Neural crest cell (in vitro differentiated cells): ENCODE measurements at regions not wholly inside any gene's neighbourhood (a gene's known extent, or its start where the extent isn't known, plus 50 kb on each side); places are given as distances from the start of the nearest gene placed in this dataset.

ENCODE experiments used
- DNase-seq: peaks from one replicate; pipeline ENCODE4 v3.0.0; 2021; ENCODE audit warnings: low read depth, mixed read lengths, low spot score
- H3K27ac Mint-ChIP-seq: one replicate; pipeline ENCODE4 v1.8.0; 2021; ENCODE audit warnings: mild to moderate bottlenecking, mixed read lengths; ENCODE audit not compliant: unreplicated experiment
- H3K27me3 Mint-ChIP-seq: 2 replicates; pipeline ENCODE4 v1.8.0; 2021; ENCODE audit warnings: low read depth, mild to moderate bottlenecking, mixed read lengths
- H3K36me3 Mint-ChIP-seq: 2 replicates; pipeline ENCODE4 v1.8.0; 2021; ENCODE audit warnings: low read depth, mild to moderate bottlenecking, mixed read lengths
- H3K4me1 Mint-ChIP-seq: 2 replicates; pipeline ENCODE4 v1.8.0; 2021; ENCODE audit warnings: mixed read lengths
- H3K4me3 Mint-ChIP-seq: one replicate; pipeline ENCODE4 v1.8.0; 2021; ENCODE audit warnings: mild to moderate bottlenecking, mixed read lengths
- H3K9me3 Mint-ChIP-seq: 2 replicates; pipeline ENCODE4 v1.8.0; 2021; ENCODE audit warnings: mixed read lengths
- CTCF ChIP-seq: fragments of 200-600 bp; sonication (generic); conservative IDR thresholded peaks from 2 replicates; pipeline ENCODE4 v1.5.0; 2021; ENCODE audit warnings: antibody characterized with exemption, mild to moderate bottlenecking

- no peaks in the 10 kb centered on the region for H3K9me3 Mint-ChIP-seq
- no peaks in the 10 kb centered on the region for H3K36me3 Mint-ChIP-seq
- peaks cover 4% of the 10 kb centered on the region for H3K4me1 Mint-ChIP-seq
- TF ChIP-seq CTCF: no peak
- no peaks in the 10 kb centered on the region for H3K27me3 Mint-ChIP-seq
- no peak overlapping the region for H3K4me3 Mint-ChIP-seq
- no peak overlapping the region for H3K27ac Mint-ChIP-seq
- DNase-seq: no peak
Observed at GRCh38 chr15:36371509-36371908, 207.9 kb upstream of the CDIN1 start.

GRCh38 chr15:36372968-36373367 lies 206.5 kb upstream of the CDIN1 start:
- no peak for TF ChIP-seq CTCF
- H3K4me3 Mint-ChIP-seq: no peak overlapping the region
- peaks cover 4% of the 10 kb centered on the region for H3K4me1 Mint-ChIP-seq
- no peak overlapping the region for H3K27ac Mint-ChIP-seq
- peaks cover 2% of the 10 kb centered on the region for H3K9me3 Mint-ChIP-seq
- no peak for DNase-seq
- no peaks in the 10 kb centered on the region for H3K27me3 Mint-ChIP-seq
- H3K36me3 Mint-ChIP-seq: no peaks in the 10 kb centered on the region

DNA sequence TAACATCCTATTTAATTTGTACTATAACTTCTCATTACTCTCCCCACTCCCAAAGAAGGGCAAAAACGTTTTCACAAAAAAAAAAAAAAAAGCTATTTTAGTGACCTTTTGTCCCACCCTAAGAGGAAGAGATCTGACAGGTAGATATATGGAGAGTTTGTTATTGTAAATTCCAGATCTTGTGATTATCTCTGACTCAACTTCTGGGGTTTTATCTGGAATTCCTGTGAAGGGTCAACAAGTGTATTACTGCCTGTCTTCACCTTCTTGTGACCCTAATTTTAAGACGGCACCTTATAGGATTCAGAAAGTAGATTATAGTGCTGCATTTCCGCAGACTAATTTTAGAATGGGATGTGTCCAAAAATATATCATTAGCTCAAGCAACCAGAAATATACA lies 205.9 kb upstream of the CDIN1 start:
- no peaks in the 10 kb centered on the region for H3K36me3 Mint-ChIP-seq
- no peak overlapping the region for H3K27ac Mint-ChIP-seq
- no peak for DNase-seq
- no peak overlapping the region for H3K4me3 Mint-ChIP-seq
- H3K27me3 Mint-ChIP-seq: no peaks in the 10 kb centered on the region
- peaks cover 4% of the 10 kb centered on the region for H3K4me1 Mint-ChIP-seq
- no peak for TF ChIP-seq CTCF
- H3K9me3 Mint-ChIP-seq: peaks cover 2% of the 10 kb centered on the region

- no peak overlapping the region for H3K4me3 Mint-ChIP-seq
- no peaks in the 10 kb centered on the region for H3K36me3 Mint-ChIP-seq
- H3K27me3 Mint-ChIP-seq: no peaks in the 10 kb centered on the region
- DNase-seq: no peak
- H3K27ac Mint-ChIP-seq: no peak overlapping the region
- no peaks in the 10 kb centered on the region for H3K9me3 Mint-ChIP-seq
- TF ChIP-seq CTCF: no peak
- no peaks in the 10 kb centered on the region for H3K4me1 Mint-ChIP-seq
Observed at GRCh38 chr15:36389107-36389506, 190.3 kb upstream of the CDIN1 start.

- Mint-ChIP-seq H3K4me3 (no peak overlapping the region), H3K27ac (no peak overlapping the region)
- no peak for DNase-seq
Observed at GRCh38 chr15:36390491-36390890, 188.9 kb upstream of the CDIN1 start.

More at GRCh38 chr15:36390491-36390890, 188.9 kb upstream of the CDIN1 start:
- Mint-ChIP-seq H3K9me3 (no peaks in the 10 kb centered on the region), H3K36me3 (no peaks in the 10 kb centered on the region), H3K4me1 (no peaks in the 10 kb centered on the region), H3K27me3 (no peaks in the 10 kb centered on the region)
- no peak for TF ChIP-seq CTCF
